Jurkat, Clone E6-1 (cell line): ENCODE measurements at regions not wholly inside any gene's neighbourhood (a gene's known extent, or its start where the extent isn't known, plus 50 kb on each side); places are given as distances from the start of the nearest gene placed in this dataset.
"Not testable (repeated sequence)": the region's sequence is repeated elsewhere in the genome, so short reads cannot be mapped to it uniquely, and the experiment has no call there.

Source experiments
- DNase-seq: peaks from one replicate; pipeline ENCODE4 v3.0.0-alpha.2; 2011; ENCODE audit warnings: low read depth, low spot score
- H3K4me3 ChIP-seq: 2 replicates; pipeline ENCODE4 v1.5.1; 2011; ENCODE audit warnings: mild to moderate bottlenecking, low read length, control low read depth, moderate library complexity

DNA sequence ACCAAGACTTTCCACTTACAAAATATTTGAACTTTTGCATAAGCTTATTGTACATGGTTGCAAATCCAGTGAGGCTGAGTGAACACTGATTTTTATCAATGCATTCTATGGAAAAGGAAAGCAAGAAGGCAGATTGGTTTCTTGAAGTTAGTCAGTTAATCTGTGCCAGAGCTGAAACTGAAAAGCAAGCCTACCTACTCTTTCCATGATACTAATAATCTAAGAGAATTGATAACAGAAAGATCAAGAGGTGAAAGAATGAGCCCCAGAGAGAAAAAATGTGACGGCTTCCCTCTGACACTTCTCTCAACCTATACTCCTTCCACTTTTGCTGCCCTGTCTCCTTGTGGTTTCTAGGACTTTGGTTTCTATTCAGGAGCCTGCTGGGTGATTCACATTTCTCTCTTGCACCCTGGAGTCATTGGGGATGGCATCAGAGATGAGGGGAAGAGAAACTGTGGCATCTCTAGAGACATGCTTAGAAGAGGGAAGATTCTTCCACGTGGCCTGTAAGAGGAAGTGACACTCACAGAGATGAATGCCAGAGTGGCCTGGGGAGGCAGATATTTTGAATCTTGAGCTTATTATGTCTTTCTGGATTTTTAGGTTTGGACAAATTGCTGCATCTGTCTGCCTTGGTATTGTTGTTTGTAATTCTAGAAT, 158.6 kb upstream of the RIMS1 start:
- no peak overlapping the region for H3K4me3 ChIP-seq
- no peak for DNase-seq

DNA sequence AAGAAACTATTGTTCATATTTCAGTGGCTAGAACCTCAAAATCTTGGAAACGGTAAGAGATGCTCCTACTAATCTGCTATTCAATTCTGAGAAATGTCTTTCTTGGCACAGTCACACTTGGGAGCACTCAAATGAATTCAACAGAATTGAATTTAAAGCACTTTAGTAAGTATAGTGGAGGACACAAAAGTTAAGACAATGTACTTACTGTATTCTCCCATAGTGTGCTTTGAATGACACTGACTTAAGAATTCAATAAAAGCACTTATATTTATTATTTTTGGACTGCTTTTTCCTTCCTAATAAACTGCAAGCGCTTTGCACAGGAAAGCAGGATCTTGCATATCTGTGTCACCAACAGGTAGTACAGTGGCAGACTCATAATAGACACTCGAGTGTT, 156.1 kb upstream of the RIMS1 start:
- no peak for DNase-seq

DNA sequence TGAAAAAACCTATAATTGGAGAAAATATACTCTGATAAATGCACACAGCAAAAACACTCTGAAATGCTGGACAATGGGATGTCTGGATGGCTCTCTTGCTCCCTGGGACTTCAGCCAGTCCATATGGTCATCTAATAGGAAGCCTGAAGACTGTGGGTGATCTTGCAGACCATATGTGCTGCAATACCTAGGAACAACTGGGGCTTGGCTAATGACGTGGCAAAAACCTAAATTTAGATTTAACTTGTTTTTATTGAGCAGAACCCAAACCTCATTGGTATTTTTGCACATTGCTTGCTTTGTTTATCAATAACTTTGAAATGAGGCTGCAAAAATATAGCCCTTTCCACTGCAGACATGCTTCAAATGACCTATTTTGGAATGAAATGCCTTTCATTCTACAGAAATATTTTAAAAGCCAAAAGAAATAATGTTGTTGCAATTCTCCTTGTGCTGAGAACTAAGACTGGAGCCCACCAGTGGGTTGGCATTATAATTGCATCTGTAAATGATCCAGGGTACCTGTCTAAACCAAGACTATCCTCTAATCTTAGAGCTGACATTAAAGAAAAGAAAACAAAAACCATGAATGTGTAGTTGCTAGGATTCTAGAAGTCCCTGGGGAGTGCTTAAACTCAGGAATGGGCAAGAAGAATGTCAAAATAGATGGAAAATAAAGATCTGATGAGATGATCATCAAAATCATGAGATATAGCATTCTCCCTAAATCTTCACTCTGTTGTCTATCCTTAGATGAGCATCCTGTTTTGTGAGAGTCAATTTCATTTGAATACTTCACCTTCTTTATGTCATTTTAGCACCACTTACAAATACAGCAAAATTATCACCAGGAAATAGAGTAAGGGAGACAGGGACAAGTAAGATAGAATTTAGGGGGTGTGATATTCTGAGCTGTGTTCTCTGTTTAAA, 152.1 kb upstream of the RIMS1 start:
- H3K4me3 ChIP-seq: no peak overlapping the region
- no peak for DNase-seq

More for the DNA sequence above, 156.1 kb upstream of the RIMS1 start:
- H3K4me3 ChIP-seq: no peak overlapping the region

DNA sequence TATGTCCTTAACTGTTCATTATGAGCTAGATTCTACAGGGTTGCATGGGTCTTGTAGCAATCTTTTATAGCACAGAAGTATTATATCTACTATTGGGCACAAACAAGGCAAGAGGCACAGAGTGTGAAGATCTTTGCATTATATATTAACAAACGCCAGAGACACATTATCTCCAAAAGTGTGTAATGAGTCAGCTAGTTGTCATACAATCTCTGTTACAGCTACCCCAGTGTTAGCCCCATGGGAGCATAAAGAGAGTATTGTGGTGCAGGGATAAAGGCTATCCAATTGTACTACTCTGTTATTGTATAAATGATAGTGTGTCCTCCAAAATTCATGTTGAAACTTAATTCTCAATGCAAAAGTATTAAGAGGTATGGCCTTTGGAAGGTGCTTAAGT, 148.4 kb upstream of the RIMS1 start:
- H3K4me3 ChIP-seq: no peak overlapping the region

DNA sequence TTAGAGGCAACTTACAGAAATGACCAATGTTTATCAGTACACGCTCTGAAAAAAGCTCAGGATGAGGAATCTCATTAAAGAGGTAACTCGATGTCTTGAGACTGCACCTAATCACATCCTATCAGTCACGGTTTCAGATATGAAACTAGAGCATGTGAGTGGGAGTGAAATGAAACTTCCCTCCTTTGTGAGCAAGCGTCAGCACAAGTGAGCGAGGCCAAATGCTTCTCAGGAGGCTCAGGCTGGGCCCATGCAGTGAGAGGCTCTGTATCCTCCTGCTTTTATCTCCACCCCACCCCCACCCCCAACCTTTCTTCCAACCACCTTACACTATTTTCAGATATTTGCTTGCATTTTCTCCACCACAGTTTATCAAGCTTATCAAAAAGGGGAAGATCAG, 140.8 kb upstream of the RIMS1 start:
- DNase-seq: no peak

More for the DNA sequence above, 148.4 kb upstream of the RIMS1 start:
- DNase-seq: no peak

DNA sequence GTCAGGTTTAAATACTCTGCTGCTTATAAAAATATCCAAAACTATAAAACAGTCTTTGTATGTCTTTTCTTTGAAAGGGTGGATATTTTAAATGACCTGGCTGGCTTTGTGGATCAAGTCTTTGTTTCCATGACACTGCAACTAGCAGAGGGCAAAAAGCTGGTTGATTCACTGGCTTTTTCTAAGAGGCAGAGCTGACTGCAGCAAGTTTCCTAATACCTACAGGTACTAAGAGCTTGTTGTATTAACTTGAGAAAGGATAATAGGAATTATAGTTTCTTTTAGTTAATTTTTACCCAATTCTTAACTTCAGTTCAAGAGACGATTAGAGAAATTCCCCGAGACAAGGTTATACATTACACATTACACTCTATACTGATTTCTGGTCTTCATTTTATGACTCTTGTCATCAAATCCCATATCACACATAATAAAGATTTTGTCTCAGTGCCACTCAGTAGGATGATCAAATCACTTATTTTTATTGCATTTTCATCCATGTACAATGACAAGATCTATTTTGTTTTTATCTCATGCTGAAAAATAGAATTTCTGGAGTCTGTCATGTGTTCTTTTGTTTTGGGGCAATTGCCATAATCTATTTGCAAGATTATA, 120.1 kb upstream of the RIMS1 start:
- DNase-seq: no peak
- no peak overlapping the region for H3K4me3 ChIP-seq

More for the DNA sequence above, 140.8 kb upstream of the RIMS1 start:
- H3K4me3 ChIP-seq: no peak overlapping the region

DNA sequence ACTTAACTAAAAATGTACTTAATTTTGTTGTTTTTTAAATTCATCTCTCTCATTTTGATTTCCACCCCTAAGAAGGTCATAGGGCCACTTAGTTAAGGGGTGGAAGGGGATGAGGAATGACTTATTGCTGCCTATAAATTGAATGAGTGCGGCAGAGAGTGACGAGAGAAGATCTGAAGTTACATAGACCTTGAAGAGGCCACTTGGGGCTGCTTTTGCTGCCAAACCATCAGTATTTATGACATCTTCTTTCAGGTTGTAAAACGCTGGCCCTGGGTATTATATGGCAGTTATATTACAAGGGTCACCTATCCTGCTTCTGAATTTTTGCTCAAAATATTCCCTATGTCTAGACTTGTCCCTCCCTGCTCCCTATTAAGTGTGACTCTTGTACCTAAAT, 119.6 kb upstream of the RIMS1 start:
- no peak for DNase-seq
- H3K4me3 ChIP-seq: no peak overlapping the region

DNA sequence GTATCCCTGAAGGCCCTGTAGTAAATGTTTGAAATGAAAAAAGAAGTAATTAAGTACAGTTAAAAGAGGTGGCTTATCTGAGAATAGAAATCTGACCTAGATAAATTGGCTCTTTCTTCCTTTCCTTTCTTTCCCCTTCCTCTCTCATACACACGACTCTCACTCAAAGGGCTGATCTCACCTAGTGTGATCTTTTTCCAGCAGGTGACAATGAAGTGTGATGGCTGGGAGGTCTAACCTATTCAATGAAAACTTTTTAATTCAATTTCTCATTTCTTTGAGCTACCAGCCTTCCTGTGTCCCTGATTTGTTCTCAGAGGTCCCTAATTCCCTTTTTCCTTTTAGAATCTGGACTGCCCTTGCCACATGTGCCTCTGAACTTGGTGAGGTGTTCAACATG, 118.0 kb upstream of the RIMS1 start:
- no peak for DNase-seq
- no peak overlapping the region for H3K4me3 ChIP-seq

DNA sequence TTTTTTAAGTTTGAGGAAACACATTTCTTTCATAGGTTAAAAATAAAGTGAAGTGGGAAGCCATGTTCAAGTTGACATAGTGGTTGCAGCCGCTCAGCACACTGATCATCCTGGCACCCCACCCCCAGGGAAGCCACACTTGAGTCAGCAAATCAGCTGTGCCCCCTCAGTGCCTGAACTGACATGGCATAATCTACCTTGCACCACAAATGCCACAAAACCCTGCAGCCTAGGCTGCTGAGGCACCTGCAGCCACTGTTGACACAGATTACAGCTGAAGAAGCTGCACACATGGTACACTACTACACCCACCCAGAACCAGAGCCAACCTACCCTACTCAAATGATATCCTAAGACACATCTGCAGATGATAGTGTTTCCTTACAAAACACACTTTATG, 77.5 kb upstream of the RIMS1 start:
- H3K4me3 ChIP-seq: no peak overlapping the region
- peak; percentile 31 for DNase-seq

DNA sequence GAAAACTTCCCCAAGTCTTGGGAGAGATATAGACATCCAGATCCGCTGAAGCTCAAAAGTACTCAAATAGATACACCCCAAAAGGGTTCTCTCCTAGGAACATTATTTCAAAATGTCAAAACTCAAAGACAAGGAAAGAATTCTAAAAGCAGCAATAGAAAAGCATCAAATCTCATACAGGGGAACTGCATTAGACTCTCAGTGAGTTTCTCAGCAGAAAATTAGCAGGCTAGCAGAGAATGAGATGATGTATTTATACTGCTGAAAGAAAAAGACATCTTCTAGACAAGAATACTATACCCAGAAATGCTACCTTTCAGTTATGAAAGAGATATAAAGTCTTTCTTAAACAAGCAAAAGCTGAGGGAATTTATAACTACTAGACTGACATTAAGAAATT, 75.5 kb upstream of the RIMS1 start:
- H3K4me3 ChIP-seq: no peak overlapping the region
- DNase-seq: no peak

DNA sequence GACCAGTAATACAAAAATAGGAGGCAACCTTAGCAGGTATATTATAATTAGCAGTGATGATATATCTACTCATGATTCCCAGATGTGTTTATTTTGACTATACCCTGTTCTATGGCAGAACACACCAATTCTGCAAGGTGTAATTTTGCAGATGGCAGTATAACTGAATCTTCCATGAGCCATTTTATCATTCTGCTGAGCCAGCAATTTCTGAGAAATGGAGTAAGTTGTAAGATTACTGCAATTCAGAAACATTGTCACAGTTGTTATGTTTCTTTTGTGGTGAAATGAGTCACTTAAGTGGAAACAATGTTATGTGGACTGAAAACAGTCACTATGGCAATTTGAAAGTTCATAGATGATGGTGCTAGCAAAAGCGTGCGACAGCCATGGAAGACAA, 63.7 kb upstream of the RIMS1 start:
- no peak overlapping the region for H3K4me3 ChIP-seq
- no peak for DNase-seq

DNA sequence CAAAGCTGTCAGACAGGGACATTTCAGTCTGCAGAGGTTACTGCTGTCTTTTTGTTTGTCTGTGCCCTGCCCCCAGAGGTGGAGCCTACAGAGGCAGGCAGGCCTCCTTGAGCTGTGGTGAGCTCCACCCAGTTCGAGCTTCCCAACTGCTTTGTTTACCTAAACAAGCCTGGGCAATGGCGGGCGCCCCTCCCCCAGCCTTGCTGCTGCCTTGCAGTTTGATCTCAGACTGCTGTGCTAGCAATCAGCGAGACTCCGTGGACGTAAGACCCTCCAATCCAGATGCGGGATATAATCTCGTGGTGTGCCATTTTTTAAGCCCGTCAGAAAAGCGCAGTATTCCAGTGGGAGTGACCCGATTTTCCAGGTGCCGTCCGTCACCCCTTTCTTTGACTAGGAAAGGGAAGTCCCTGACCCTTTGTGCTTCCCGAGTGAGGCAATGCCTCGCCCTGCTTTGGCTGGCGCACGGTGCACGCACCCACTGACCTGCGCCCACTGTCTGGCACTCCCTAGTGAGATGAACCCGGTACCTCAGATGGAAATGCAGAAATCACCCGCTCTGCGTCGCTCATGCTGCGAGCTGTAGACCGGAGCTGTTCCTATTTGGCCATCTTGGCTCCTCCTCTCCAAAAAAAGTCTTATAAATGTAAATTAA, 54.1 kb upstream of the RIMS1 start:
- not testable (repeated sequence) for DNase-seq, H3K4me3 ChIP-seq
